MV-4-11 (cell line): ENCODE measurements at regions not wholly inside any gene's neighbourhood (a gene's known extent, or its start where the extent isn't known, plus 50 kb on each side); places are given as distances from the start of the nearest gene placed in this dataset.
"Not testable (repeated sequence)": the region's sequence is repeated elsewhere in the genome, so short reads cannot be mapped to it uniquely, and the experiment has no call there.

Experiments used
- DNase-seq: peaks from one replicate; lab custom pipeline; 2025; lab: John Stamatoyannopoulos, UW

DNA sequence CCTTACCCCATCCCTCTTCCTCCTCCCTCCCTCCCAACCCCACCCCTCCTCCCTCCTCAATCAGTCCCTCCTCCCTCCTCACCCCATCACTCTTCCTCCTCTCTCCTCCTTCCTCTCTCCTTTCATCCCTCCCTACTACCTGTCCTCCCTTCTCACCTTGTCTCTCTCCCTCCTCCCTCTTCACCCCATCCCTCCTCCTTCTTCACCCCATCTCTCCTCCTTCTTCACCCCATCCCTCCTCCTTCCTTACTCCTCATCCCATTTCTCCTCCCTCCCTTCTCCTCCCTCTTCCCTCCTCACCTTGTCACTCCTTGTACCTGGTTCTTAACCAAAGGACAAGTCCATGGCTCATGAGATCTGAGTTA lies 222.4 kb downstream of the TTLL2 start:
- DNase-seq = no peak

DNA sequence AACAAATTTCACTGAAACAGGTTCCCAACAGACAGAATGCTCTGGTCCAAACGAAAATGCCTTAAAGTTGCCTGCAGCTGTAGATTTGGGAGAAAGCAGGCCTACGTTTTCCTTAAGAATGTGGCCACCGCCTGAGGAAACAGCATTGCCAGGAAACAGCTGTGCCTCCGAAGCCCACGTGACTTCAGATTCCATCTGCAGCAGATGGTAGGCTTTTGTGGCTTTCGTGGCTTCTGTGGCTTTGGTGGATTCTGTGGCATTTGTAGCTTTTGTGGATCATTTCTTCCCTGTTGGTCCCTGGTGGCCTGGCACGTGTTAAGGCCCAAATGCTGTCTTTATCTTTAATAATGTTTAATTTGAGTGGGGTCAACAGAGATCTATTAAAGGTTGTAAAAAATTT lies 222.9 kb downstream of the TTLL2 start:
- DNase-seq = peak; percentile 76

DNA sequence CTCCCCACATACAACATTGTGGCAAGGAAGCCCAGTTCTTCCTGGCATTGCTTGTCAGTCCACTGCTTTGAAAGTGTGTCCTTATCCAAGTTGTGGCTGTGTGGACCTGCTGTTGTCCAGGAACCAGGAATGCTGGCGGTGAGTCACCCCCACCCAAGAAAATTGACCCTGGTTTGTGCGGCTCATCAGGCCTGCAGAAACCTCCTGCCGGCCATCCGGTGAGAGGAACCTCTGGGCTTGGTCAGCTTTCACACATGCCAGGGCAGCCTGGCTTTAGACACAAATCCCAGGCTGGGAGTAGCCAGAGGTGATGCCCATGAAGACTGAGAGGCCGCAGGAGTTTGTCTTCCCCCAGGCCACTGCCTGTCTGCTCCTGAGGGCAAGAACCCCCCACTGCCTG lies 223.6 kb downstream of the TTLL2 start:
- DNase-seq = no peak

DNA sequence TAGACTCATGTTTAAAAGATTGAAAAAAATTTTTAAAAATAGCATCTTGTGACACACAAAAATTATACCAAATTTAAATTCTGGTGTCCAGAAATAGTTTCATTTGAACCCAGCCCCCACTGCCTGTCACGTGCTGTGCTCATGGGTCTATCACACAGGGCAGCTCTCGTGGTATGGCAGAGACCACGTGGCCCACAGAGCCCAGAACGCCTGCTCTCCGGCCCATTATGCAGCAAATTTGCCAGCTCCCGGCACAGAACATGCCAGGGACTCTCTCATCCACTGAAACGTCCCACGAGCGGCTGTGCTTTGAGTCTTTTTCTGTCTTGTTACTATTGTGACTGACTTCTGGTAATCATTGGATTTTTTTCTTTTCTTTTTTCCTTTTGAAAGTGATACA lies 224.3 kb downstream of the TTLL2 start:
- no peak for DNase-seq

DNA sequence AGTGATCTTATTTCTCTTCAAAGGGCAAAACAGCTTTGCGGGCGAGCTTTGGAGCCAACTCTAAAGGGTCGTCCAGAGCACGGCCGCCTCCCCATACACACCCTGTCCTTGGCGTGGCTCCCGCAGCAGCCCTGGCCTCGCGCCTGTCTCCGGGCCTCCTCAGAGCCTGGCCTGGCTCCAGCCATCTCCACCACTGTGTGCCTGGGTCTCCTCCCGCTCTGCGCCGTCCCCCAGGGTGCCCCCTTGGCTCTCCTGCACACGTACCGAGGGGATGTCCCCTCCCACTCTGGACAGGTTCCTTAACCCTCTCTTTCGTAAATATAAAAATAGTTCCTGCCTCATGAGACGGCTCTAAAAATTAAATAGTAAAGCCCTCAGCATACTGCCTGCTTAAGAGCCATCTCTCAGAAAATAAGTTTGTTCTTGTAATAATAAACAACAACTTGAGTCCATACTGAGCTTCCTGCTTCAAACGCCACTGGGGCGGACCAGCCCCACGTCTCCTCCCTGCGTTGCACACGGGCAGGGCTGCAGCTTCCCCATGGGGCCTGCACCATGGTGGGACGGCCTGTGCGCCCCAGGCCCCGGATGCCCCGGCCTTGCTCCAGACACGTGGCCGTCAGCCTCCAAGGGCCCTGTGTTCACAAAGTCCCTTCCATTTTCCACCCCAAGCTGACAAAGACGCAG lies 226.2 kb downstream of the TTLL2 start:
- no peak for DNase-seq

DNA sequence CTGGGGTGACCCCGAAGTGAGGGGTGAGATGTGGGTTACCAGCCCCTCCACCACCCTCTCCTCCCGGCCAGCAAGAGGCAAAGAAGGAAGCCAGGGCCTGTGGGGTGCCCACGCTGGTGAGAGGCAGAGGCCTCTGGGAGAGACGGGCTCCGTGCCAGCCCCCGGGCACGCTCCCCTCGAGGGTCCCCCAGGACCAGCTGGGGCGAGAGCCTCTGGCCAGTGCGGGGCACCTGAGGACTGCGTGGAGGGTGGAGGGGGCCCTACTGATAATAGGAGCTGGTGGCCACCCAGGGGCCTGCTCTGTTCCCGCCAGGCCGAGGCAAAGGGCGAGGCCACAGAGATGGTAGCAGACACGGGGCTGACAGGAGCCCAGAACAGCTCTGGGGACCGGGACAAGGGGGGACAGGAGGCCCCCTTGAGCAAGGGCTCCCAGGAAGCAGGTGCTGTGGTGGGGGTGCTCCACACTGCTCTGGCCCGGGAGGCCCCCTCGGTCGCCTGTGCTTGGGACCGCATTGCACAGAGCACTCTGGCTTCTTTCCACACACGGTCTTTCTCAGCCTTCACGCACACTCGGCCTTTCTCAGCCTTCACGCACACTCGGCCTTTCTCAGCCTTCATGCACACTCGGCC lies 226.9 kb downstream of the TTLL2 start:
- no peak for DNase-seq

DNA sequence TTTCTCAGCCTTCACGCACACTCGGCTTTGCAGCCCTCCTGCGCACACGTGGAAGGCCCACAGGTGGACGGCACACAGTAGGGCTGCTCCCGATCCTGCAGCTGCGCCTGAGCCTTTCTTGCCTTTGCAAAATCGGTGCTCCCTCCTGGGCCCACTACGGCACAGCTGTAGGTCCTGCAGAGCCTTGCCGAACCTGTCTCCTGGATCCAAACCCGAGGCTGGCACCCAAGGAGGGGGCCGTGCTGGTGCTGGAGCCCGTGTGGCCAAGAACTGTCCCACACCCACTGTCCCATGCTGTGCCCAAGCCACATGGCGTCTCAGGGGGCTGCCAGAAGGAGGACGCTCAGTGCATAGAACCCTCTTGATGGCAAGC lies 227.4 kb downstream of the TTLL2 start:
- no peak for DNase-seq

DNA sequence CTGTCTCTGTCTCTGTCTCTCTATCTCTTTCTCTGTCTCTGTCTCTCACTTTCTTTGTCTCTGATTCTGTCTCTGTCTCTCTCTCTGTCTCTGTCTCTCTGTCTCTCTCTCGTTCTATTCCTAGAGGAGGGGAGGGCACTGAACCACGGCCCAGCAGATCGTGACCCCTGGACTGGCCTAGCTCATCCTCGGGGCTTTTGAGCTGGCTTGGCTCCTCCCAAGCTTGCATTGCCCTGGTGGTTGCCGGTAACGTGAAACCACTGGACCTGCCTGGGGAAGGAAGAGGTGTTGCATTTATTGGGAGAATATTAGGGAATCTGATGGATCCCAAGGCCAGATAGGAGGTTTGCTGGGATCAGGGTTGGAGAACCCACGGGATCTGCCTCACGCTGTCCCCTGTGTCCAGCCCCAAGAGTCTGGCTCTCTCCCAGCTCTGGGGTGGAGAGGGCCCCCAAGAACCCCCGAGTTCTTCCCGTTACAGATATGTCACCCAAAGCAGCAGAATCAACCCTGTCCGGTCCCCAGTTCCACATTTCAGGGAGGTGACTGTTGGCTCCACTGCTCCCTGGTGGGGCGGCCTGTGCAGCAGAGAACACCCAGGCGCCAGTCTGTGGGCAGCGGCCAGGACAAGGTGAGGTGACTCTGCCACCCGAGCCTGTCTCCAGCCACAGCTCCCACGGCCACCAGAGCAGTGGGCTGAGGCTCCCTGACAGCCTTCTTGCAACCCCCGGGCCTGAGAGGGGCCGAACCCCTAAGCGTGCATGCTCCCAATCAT lies 228.3 kb downstream of the TTLL2 start:
- no peak for DNase-seq

DNA sequence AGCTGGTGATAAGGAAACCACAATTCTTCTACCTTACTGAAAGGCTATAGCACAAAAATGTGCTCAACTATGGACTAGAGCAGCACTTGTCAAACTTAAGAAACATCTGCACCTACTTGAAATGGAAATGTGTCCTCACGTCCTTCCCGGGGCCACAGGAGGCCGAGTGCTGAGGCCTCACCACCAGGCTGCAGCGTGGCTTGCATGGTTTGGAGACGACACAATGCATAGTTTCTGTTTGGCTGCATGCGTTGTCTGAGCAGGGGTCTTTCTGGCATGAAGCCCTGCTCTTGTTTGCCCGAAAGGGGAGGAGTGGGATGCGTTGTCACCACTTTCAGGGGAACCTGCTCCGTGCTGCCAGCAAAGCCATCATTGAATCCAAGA lies 228.8 kb downstream of the TTLL2 start:
- no peak for DNase-seq

DNA sequence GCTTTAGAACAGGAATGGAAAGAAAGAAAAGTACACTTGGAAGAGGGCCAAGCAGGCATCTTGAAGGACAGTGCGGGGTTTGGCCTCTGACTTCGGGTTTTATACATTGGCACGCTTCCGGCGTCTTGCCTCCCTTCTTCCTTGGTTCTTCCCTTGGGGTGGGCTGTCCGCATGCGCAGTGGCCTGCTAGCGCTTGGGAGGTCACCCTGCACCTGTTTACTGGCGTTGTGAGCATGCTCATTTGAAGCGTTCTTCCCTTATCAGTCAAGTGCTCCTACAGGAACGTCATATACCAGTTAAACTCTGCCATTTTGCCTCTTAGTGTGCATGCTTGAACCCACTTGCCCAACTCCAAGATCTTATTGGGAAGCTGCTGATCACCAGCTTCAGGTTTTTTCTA lies 230.0 kb downstream of the TTLL2 start:
- DNase-seq = no peak

DNA sequence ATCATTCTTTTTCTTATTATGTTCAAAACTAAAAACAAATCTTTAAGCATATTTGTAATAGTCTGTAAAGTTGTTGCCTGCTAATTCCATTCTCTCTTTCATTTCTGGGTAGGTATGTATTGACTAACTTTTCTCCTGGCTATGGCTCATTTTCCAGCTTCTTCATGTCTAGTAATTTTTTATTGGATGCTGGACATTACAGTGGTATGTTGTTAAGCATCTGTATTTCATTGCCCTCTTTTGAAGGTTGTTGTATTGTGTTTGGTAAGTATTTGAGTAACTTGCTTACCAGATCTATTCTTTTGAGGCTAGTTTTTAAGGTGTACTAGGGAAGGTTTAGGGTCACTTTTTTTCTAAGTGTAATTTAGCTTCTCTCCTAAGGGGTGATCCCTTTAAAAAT lies 230.9 kb downstream of the TTLL2 start:
- no peak for DNase-seq

DNA sequence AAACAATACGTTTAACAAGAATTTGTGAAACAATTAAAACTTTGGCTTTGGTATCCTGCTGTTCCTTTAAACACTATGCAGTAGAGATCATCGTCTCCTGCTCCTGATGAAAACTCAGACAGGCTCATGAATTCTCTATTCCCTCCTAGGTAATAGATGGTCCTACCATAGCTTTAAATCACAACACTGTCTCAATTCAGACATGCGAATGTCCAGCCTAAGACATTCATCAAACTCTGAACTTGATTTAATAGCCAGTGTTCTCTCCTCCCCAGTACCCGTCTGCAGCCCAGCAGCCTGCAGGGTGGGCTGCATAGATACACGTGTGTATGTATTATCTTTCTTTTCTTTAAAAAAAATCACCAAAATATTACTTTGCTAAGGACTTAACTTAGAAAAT lies 232.8 kb downstream of the TTLL2 start:
- DNase-seq = no peak

DNA sequence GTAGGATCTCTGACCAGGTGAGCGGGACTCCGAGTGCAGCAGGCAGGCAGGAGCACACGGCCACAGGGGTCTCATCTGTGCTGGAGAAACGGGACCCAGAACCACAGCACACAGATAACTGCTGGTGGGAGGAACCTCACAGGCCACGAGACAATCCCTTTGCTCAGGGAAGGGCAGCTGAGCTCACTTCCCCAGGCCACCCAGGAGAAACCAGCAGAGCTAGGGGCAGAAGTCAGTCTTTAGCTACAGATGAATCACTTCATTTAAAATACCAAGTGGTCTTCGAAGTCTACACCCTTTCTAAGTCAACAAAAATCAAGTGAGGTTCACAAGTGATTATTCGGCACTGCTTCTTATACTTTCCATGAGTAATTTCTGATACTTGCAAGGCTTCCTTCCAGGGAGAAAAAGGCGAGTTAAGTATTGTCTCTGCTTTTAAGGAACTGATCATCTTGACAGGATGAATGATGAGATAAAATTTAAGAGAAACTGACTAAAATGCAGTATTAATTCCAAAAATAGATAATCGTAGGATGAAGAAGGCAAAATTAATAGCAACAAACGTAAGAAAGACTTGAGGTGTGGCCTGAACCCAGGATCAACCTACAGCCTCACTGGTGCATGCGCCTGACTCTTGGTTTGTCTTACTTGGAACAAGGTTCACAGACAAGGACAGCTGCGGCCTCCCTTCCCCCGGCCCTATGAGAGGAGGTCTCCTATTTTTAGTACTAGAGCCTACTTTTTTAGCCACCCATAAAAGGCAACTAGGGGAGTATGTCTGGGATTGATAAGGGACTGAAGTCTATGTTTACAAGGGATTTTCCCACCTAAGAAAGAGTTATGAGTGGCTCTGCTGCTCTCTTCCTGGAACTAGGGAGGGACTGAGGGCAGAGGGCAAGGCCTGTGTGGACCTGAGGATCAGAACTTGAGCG lies 233.6 kb downstream of the TTLL2 start:
- DNase-seq = peak; percentile 30

DNA sequence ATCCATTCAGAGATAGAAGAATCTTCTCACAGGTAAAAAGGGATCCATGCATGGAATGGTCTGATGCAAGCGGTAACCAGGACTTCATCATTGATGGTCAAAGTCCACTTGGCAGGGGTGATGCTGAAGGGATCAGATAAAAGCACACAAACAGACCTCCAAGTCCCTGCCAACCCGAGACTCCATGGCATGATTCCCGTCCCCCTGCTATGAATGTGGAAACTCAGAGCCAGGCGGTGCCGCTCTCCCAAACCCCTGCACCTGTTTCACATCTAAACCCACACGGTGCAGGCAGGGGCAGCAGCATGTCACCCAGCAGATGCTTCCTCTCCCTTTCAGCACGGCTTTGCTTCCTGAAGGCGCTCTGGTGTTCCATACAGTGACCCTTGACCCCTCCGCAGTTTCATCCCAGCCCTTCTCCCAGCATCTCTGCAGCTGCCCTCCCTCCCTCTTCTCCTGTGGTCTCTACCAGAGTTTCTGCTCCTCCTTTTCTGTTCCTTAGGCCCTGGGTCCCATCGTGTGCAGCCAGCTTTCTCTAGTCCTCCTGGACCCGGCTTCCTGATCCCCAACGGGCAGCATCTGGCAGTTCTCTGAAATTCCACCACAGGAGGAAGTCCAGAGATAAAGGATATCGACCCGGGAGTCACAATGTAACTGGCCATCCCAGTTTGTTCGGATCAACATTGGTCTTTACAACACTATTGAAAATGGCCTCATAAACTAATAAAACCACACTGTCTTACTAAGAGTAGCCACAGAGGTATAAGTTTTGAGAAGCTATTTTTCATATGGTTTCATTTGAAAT lies 235.0 kb downstream of the TTLL2 start:
- DNase-seq = no peak

DNA sequence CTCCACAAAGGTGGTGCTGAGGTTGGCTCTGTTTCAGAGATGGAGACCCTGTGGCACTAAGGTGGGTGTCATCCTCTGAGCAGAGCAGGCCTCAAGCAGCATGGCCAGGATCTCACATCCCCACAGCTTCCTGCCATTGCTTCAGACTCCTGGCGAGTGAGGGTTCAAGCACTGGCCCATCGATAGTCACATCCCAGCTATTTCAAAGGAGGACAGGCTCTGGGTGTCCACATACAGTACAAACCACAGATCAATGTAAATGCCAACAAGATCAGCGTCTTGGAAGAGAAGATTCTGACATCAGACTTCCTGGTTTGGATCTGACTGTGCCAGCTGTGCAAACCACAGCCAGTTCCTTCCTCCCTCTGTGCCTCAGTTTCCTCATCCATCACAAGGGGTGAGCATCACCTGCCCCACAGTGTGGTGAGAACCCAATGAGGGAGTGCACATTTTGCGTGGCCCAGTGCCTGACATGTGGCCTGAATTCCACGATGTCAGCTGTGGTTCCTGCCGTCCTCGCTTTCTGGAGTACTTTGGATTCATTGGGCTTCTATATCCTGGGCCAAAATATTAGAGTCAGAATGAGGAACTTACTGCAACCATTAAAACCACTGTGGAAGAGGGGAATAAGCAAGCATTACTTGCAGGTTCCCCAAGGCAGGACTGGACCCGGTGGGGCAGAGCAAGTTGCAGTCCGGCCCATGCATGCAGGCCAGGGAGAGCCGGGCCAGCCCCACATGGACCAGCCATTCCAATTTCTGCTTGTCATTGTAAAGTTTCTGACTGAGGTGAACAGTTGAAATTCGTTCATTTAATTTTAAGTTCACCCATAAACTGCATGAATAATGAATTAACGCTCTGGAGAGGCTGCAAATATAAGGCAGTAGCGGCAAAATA lies 236.0 kb downstream of the TTLL2 start:
- peak; percentile 54 for DNase-seq

DNA sequence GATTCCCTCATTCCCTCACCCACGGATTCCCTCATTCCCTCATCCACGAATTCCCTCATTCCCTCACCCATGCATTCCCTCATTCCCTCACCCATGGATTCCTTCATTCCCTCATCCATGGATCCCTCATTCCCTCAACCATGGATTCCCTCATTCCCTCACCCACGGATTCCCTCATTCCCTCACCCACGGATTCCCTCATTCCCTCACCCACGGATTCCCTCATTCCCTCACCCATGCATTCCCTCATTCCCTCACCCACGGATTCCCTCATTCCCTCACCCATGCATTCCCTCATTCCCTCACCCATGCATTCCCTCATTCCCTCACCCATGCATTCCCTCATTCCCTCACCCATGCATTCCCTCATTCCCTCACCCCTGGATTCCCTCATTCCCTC lies 238.0 kb downstream of the TTLL2 start:
- not testable (repeated sequence) for DNase-seq

DNA sequence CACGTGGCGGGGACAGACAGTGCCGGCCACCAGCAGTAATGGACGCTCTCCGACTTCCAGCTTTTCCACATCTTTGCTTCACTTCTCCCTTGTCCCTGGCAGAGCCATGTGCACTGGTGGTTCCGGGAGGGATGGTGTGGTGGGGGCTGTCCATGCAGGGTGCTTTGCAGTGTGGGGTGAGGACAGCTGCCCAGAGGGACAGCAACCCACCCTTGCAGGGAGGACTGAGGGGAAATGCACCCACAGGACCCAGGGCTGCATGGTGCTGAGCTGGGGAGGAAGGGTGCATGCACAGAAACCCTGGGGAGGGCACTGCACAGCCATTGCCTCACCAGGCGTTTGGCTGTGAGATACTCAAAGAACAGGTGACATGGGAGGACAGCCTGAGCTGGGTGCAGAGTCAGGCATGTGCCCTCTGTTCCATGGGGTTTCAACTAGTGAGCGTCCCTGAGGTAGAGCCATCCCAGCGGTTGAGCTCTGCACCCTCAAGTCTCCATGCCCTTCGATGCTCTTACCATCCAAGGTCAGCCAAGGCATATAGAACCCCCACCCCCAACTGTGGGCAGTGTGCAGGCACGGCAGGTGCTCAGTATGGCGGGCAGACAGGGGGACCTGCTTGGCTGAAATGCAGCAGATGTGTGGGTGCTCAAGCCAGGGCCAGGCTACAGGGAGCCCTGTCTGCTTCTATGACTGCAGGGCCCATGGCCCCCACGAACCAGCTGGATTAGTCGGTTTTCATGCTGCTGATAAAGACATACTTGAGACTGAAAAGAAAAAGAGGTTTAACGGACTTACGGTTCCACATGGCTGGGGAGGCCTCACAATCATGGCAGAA lies 239.7 kb downstream of the TTLL2 start:
- no peak for DNase-seq

DNA sequence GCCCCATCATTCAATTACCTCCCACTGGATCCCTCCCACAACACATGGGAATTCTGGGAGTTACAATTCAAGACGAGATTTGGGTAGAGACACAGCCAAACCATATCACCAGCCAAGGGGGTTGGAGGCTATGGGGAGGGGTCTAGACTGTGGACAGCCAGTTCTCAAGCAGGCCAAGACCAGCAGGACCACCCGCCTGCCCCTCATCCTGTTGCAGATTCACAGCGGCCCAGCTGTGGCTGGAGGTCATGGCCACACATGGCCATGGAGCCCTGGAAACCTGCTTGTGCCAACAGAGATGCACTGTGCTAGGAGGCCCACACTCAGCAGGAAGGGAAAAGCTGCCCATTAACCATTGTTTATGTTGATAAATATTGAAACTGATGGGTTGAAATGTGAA lies 240.5 kb downstream of the TTLL2 start:
- DNase-seq = no peak

DNA sequence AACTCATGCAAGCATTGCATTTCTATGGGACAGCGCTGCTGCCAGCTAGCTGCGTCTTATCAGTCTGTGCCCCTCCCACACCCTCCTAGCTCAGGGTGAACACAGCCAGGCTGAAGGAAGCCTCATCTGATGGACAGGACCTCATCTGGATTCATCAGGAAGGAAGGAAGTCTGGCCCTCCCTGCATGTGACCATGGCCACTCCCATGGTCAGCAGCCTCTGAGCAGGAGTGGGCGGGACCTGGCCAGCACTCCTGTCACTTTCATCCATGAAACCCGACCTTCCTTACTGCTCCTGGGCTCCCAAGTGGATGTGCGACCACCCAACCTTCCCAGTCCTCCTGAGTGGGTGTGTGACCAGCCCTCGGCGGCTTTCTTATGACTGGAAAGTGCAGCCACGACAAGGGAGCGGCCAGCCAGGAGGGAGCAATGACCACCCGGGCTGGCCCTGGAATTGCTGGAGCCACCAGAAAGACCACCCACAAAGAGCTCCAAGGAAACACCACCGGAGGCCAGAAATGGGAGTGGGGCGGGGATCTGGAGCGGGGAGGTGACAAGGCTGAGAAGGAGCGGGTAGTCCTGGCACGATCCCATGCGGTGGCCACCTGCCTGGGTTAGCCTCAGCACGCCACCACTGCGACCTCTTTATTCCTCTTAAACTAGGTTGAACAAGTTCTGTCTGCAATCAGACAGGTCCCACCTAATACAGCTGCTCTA lies 241.2 kb downstream of the TTLL2 start:
- no peak for DNase-seq
